IMR-90 (cell line): ENCODE measurements at regions not wholly inside any gene's neighbourhood (a gene's known extent, or its start where the extent isn't known, plus 50 kb on each side); places are given as distances from the start of the nearest gene placed in this dataset.

Experiments used
- ATAC-seq: fragments of 200-7000 bp; cut with Tn5 transposase; 2 replicates; pipeline ENCODE4 v1.9.1; 2020; ENCODE audit warnings: low read depth, mild to moderate bottlenecking, moderate library complexity
- BruUV-seq: library from RNA; stranded (reverse); fragments of 400-500 nt; replicated peaks from 2 replicates; lab custom pipeline; 2021; lab: Mats Ljungman, UMichigan
- CTCF ChIA-PET: fragments of 300-600 bp; formaldehyde crosslinking; extraction: SDS; loops from one replicate; lab custom pipeline; 2021; ENCODE audit warnings: antibody characterized with exemption; lab: Yijun Ruan, JAX
- POLR2A ChIA-PET: fragments of 300-600 bp; sonication (Branson Sonifier 250); formaldehyde crosslinking; loops from one replicate; lab custom pipeline; 2022; ENCODE audit warnings: antibody characterized with exemption; ENCODE audit not compliant: unreplicated experiment; lab: Charles Lee
- DNase-seq: peaks from one replicate; pipeline ENCODE4 v3.0.0; 2013
- H2AFZ ChIP-seq: replicated peaks from 2 replicates; pipeline ENCODE3; 2013; ENCODE audit warnings: low read length, mild to moderate bottlenecking; ENCODE audit not compliant: poor library complexity
- H2AK5ac ChIP-seq: 2 replicates; pipeline ENCODE4 v1.6.1; 2013; ENCODE audit warnings: low read depth, low read length, inconsistent platforms
- H2AK9ac ChIP-seq: replicated peaks from 2 replicates; pipeline ENCODE3; 2013; ENCODE audit warnings: mild to moderate bottlenecking, low read depth, low read length, moderate library complexity; ENCODE audit not compliant: poor library complexity
- H2BK120ac ChIP-seq: 2 replicates; pipeline ENCODE4 v1.6.1; 2013; ENCODE audit warnings: low read depth, low read length, inconsistent platforms
- H2BK15ac ChIP-seq: 3 replicates; pipeline ENCODE4 v1.6.1; 2013; ENCODE audit warnings: low read depth, low read length, inconsistent platforms
- H2BK20ac ChIP-seq: 2 replicates; pipeline ENCODE4 v1.6.1; 2013; ENCODE audit warnings: low read depth, mild to moderate bottlenecking, inconsistent platforms, low read length, moderate library complexity
- H2BK5ac ChIP-seq: 2 replicates; pipeline ENCODE4 v1.6.1; 2013; ENCODE audit warnings: mild to moderate bottlenecking, low read depth, low read length, inconsistent platforms; ENCODE audit not compliant: poor library complexity, severe bottlenecking
- H3K14ac ChIP-seq: replicated peaks from 2 replicates; pipeline ENCODE4 v1.6.1; 2013; ENCODE audit warnings: low read depth, low read length, inconsistent platforms
- H3K18ac ChIP-seq: 2 replicates; pipeline ENCODE4 v1.6.1; 2013; ENCODE audit warnings: low read depth, low read length, control low read depth
- H3K23ac ChIP-seq: 2 replicates; pipeline ENCODE4 v1.6.1; 2013; ENCODE audit warnings: low read depth, low read length, inconsistent platforms
- H3K27ac ChIP-seq: 2 replicates; pipeline ENCODE4 v1.5.1; 2013; ENCODE audit warnings: mild to moderate bottlenecking, control low read depth, low read length; ENCODE audit not compliant: insufficient read depth
- H3K27me3 ChIP-seq: 2 replicates; pipeline ENCODE4 v1.6.1; 2013; ENCODE audit warnings: low read length; ENCODE audit not compliant: control insufficient read depth, insufficient read depth
- H3K36me3 ChIP-seq: 2 replicates; pipeline ENCODE4 v1.6.1; 2013; ENCODE audit warnings: low read length, mixed read lengths; ENCODE audit not compliant: control insufficient read depth, insufficient read depth
- H3K4ac ChIP-seq: 2 replicates; pipeline ENCODE4 v1.6.1; 2013; ENCODE audit warnings: low read depth, low read length, inconsistent platforms
- H3K4me1 ChIP-seq: 2 replicates; pipeline ENCODE4 v1.6.1; 2013; ENCODE audit warnings: low read length, mixed read lengths; ENCODE audit not compliant: control insufficient read depth, insufficient read depth
- H3K4me2 ChIP-seq: 2 replicates; pipeline ENCODE4 v1.6.1; 2013; ENCODE audit warnings: low read depth, mild to moderate bottlenecking, control low read depth, low read length, moderate library complexity
- H3K4me3 ChIP-seq: 2 replicates; pipeline ENCODE4 v1.5.1; 2013; ENCODE audit warnings: low read depth, mild to moderate bottlenecking, control low read depth, low read length, moderate library complexity; ENCODE audit not compliant: insufficient read depth
- H3K56ac ChIP-seq: 2 replicates; pipeline ENCODE4 v1.6.1; 2013; ENCODE audit warnings: low read length, inconsistent platforms; ENCODE audit not compliant: insufficient read depth; ENCODE audit errors: extremely low read depth
- H3K79me1 ChIP-seq, 2 experiments: 2 replicates each; pipeline ENCODE4 v1.6.1; 2013; ENCODE audit warnings: low read length in 2 of 2, inconsistent platforms in 1 of 2, low read depth in 1 of 2
- H3K9ac ChIP-seq: 2 replicates; pipeline ENCODE4 v1.6.1; 2013; ENCODE audit warnings: low read depth, low read length, control low read depth
- H3K9me1 ChIP-seq: 2 replicates; pipeline ENCODE4 v1.6.1; 2013; ENCODE audit warnings: low read length, inconsistent platforms; ENCODE audit not compliant: insufficient read depth
- H3K9me3 ChIP-seq: 2 replicates; pipeline ENCODE4 v1.6.1; 2013; ENCODE audit warnings: low read length; ENCODE audit not compliant: control insufficient read depth, insufficient read depth
- H4K20me1 ChIP-seq: 2 replicates; pipeline ENCODE4 v1.6.1; 2013; ENCODE audit warnings: low read length, inconsistent platforms; ENCODE audit not compliant: insufficient read depth
- H4K5ac ChIP-seq: 2 replicates; pipeline ENCODE4 v1.6.1; 2013; ENCODE audit warnings: mild to moderate bottlenecking, low read depth, low read length, control low read depth
- H4K8ac ChIP-seq, 2 experiments: 2 replicates each; pipeline ENCODE4 v1.6.1; 2013; ENCODE audit warnings: low read depth in 2 of 2, low read length in 2 of 2, control low read depth in 1 of 2, inconsistent platforms in 1 of 2
- H4K91ac ChIP-seq: 2 replicates; pipeline ENCODE4 v1.6.1; 2013; ENCODE audit warnings: low read depth, low read length, inconsistent platforms; ENCODE audit not compliant: insufficient read depth
- BHLHE40 ChIP-seq: fragments of 150-350 bp; IDR thresholded peaks from 2 replicates; pipeline ENCODE4 v1.6.1; 2016; ENCODE audit warnings: mild to moderate bottlenecking, low read depth, low read length
- CEBPB ChIP-seq: IDR thresholded peaks from 2 replicates; pipeline ENCODE4 v1.6.1; 2012; ENCODE audit warnings: low read depth, low read length, improper control_type of control experiment
- CHD1 ChIP-seq: IDR thresholded peaks from 2 replicates; pipeline ENCODE4 v1.6.1; 2012; ENCODE audit warnings: low read depth, low read length, improper control_type of control experiment
- CTCF ChIP-seq: conservative IDR thresholded peaks from 2 replicates; pipeline ENCODE4 v1.5.1; 2012; ENCODE audit warnings: mild to moderate bottlenecking, low read depth, low read length, improper control_type of control experiment
- ELK1 ChIP-seq: fragments of 150-350 bp; IDR thresholded peaks from 2 replicates; pipeline ENCODE4 v1.6.1; 2016; ENCODE audit warnings: low read depth, mild to moderate bottlenecking, low read length, moderate library complexity, borderline replicate concordance
- FOS ChIP-seq: fragments of 150-350 bp; IDR thresholded peaks from 2 replicates; pipeline ENCODE4 v1.6.1; 2016; ENCODE audit warnings: low read depth, low read length
- MAFK ChIP-seq: IDR thresholded peaks from 2 replicates; pipeline ENCODE4 v1.6.1; 2012; ENCODE audit warnings: low read depth, low read length, improper control_type of control experiment
- MAZ ChIP-seq: IDR thresholded peaks from 2 replicates; pipeline ENCODE4 v1.6.1; 2012; ENCODE audit warnings: low read depth, mild to moderate bottlenecking, low read length, improper control_type of control experiment, moderate library complexity, borderline replicate concordance
- MXI1 ChIP-seq: IDR thresholded peaks from 2 replicates; pipeline ENCODE4 v1.6.1; 2012; ENCODE audit warnings: low read depth, mild to moderate bottlenecking, low read length, moderate library complexity, borderline replicate concordance
- NFE2L2 ChIP-seq: fragments of 150-350 bp; IDR thresholded peaks from 2 replicates; pipeline ENCODE4 v1.6.1; 2016; ENCODE audit warnings: low read depth, mild to moderate bottlenecking, low read length
- POLR2A ChIP-seq: IDR thresholded peaks from 2 replicates; pipeline ENCODE4 v1.6.1; 2012; ENCODE audit warnings: mild to moderate bottlenecking, low read depth, low read length
- RAD21 ChIP-seq: IDR thresholded peaks from 2 replicates; pipeline ENCODE4 v1.6.1; 2012; ENCODE audit warnings: low read length, improper control_type of control experiment
- RCOR1 ChIP-seq: IDR thresholded peaks from 2 replicates; pipeline ENCODE4 v1.6.1; 2012; ENCODE audit warnings: mild to moderate bottlenecking, low read length, improper control_type of control experiment; ENCODE audit not compliant: insufficient replicate concordance
- RFX5 ChIP-seq: IDR thresholded peaks from 2 replicates; pipeline ENCODE4 v1.8.0; 2012; ENCODE audit warnings: low read depth, mild to moderate bottlenecking, low read length, moderate library complexity
- SMC3 ChIP-seq: fragments of 150-350 bp; IDR thresholded peaks from 2 replicates; pipeline ENCODE4 v1.6.1; 2016; ENCODE audit warnings: low read depth, mild to moderate bottlenecking, antibody characterized with exemption, low read length, moderate library complexity
- USF2 ChIP-seq: fragments of 150-350 bp; IDR thresholded peaks from 2 replicates; pipeline ENCODE4 v1.6.1; 2017; ENCODE audit warnings: mild to moderate bottlenecking, antibody characterized with exemption, low read length, low read depth
- WGBS, 2 experiments: methylation state at CpG; one replicate each; pipeline versions ENCODE4 v1.1.5 to v1.1.7; 2013; ENCODE audit warnings: missing lambda C conversion rate in 2 of 2; ENCODE audit not compliant: insufficient read length in 1 of 2; ENCODE audit errors: extremely low coverage in 2 of 2; 5-methylcytosine and 5-hydroxymethylcytosine counted together
- dilution Hi-C: fragments of 300-500 bp; cut with HindIII; formaldehyde crosslinking; loops from one replicate; pipeline ENCODE4 v1.14.3; 2018; ENCODE audit warnings: low sequenced_read_pairs; ENCODE audit not compliant: unreplicated experiment
- in situ Hi-C: fragments of 300-500 bp; cut with MboI; formaldehyde crosslinking; loops from 3 replicates; pipeline ENCODE4 v1.14.3; 2019; ENCODE audit warnings: low sequenced_read_pairs, inconsistent platforms, mixed read lengths
- intact Hi-C: fragments of 100-400 bp; cut with micrococcal nuclease; formaldehyde crosslinking; loops from 2 replicates; pipeline ENCODE4 v1.10.0; 2022

GRCh38 chr12:70154087-70154638 lies 89.1 kb upstream of the CNOT2 start:
- Histone ChIP-seq H3K36me3 (no peaks in the 10 kb centered on the region), H4K8ac (no peak overlapping the region), H2BK15ac (no peak overlapping the region), H2AK9ac (no peak overlapping the region), H2BK120ac (no peak overlapping the region), H3K9ac (no peak overlapping the region), H3K4me2 (no peak overlapping the region), H3K4ac (no peak overlapping the region), H2AFZ (no peak overlapping the region), H3K27me3 (no peaks in the 10 kb centered on the region), H3K4me3 (no peak overlapping the region), H3K18ac (no peak overlapping the region), H3K14ac (no peak overlapping the region), H3K79me1 (no peaks in the 10 kb centered on the region), H3K23ac (no peak overlapping the region), H4K91ac (no peak overlapping the region), H3K27ac (no peak overlapping the region), H3K56ac (no peak overlapping the region), H4K5ac (no peak overlapping the region), H4K20me1 (no peaks in the 10 kb centered on the region), H3K4me1 (no peaks in the 10 kb centered on the region), H2BK20ac (no peak overlapping the region), H3K9me1 (no peaks in the 10 kb centered on the region), H3K9me3 (0 out of 2 replicates have a peak, but pooled peaks cover 2% of the 10 kb centered on the region), H2BK5ac (no peak overlapping the region), H2AK5ac (no peak overlapping the region)
- CTCF ChIA-PET = no interaction called here
- no peak for TF ChIP-seq CTCF
- TF ChIP-seq BHLHE40 = no peak
- TF ChIP-seq RFX5 = no peak
- no peak for TF ChIP-seq CEBPB
- TF ChIP-seq USF2 = no peak
- TF ChIP-seq MAZ = no peak
- TF ChIP-seq CHD1 = no peak
- TF ChIP-seq ELK1 = no peak
- no peak for TF ChIP-seq POLR2A
- TF ChIP-seq FOS = no peak
- no peak for TF ChIP-seq RAD21
- TF ChIP-seq RCOR1 = no peak
- no peak for TF ChIP-seq NFE2L2
- no peak for TF ChIP-seq SMC3
- no peak for TF ChIP-seq MAFK
- no peak for TF ChIP-seq MXI1
- intact Hi-C loops (no loop called here), dilution Hi-C loops (no loop called here), in situ Hi-C loops (no loop called here)
- DNase-seq (no peak), ATAC-seq (no peak)
- no CpG with 5 or more reads among the region's 2 CpGs for WGBS, 2 experiments
- BruUV-seq = no TSS peak
- POLR2A ChIA-PET = no interaction called here
